NCI-H146 (cell line): ENCODE measurements at regions not wholly inside any gene's neighbourhood (a gene's known extent, or its start where the extent isn't known, plus 50 kb on each side); places are given as distances from the start of the nearest gene placed in this dataset.

Source experiments
- DNase-seq: peaks from one replicate; lab custom pipeline; 2025; lab: John Stamatoyannopoulos, UW

- no peak for DNase-seq
These were observed 56.1 kb upstream of the MAF start for GRCh38 chr16:79656553-79657115.

GRCh38 chr16:79653373-79653891, 52.9 kb upstream of the MAF start:
- no peak for DNase-seq

- no peak for DNase-seq
These were observed 50.8 kb upstream of the MAF start for GRCh38 chr16:79651363-79651762.
